GM21360 (cell line): ENCODE measurements at regions not wholly inside any gene's neighbourhood (a gene's known extent, or its start where the extent isn't known, plus 50 kb on each side); places are given as distances from the start of the nearest gene placed in this dataset.

Source experiments
- ATAC-seq: cut with Tn5 transposase; IDR thresholded peaks from one replicate; pipeline ENCODE4 v1.9.1; 2021; ENCODE audit warnings: mild to moderate bottlenecking, moderate library complexity; ENCODE audit not compliant: unreplicated experiment

- ATAC-seq, result no peak
Measured at GRCh38 chr13:72384186-72384823, 343.1 kb downstream of the MZT1 start.

DNA sequence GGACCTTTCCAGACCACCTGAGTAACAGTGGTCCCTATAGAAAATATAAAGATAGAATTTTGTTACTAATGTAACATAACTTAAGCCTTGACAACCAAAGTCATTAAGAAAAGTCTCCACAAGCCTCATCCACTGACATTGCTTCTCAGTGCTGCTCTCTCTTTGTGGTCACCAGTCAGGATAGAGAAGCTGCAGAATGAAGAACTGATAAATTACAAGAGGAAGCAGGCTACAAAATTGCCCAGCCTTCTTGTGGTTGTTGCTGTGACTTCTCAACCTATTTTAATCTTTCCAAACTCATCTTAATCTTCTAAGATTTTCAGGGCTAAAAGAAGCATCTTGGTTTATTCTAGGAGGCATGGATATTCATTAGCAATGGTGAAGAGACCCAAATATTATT lies 343.8 kb downstream of the MZT1 start:
- no peak for ATAC-seq

DNA sequence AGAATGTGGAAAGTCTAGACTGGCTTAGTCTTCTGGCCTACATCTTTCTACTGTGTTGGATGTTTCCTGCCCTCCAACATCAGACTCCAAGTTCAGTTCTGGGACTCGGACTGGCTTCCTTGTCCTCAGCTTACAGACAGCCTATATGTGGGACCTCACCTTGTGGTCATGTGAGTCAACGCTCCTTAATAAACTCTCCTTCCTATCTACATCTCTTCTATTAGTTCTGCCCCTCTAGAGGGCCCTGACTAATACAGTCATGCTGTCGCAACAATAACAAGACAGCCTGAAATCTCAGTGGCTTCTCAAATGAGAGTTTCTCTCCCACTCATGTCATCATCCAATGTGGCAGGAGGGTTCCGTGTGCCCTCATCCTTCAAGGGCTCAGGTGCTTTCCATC lies 347.8 kb downstream of the MZT1 start:
- ATAC-seq, result no peak

DNA sequence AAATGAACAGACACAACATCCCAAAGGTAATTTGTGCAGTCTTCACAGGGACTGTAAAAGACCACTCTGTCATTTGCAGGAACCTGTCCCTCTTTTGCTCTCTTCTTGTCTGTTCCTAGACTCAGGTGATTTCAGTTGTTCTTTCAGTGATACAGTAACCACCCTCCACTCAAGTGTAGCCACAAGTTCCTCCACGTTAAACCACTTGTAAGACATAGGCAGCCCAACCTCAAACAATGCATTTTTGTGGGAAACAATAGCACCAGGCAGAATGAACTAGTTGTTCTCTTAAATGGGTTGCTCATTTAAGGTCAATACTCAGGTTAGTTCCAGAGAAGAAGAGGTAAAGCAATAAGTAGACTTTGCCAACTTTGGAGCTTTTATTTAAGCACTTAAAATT lies 359.4 kb downstream of the MZT1 start:
- ATAC-seq, result no peak

GRCh38 chr13:72346716-72347115 lies 380.7 kb downstream of the MZT1 start:
- ATAC-seq, result no peak

GRCh38 chr13:72342364-72342763 lies 385.1 kb downstream of the MZT1 start:
- ATAC-seq, result no peak

GRCh38 chr13:72341904-72342303 lies 385.5 kb downstream of the MZT1 start:
- ATAC-seq, result no peak

DNA sequence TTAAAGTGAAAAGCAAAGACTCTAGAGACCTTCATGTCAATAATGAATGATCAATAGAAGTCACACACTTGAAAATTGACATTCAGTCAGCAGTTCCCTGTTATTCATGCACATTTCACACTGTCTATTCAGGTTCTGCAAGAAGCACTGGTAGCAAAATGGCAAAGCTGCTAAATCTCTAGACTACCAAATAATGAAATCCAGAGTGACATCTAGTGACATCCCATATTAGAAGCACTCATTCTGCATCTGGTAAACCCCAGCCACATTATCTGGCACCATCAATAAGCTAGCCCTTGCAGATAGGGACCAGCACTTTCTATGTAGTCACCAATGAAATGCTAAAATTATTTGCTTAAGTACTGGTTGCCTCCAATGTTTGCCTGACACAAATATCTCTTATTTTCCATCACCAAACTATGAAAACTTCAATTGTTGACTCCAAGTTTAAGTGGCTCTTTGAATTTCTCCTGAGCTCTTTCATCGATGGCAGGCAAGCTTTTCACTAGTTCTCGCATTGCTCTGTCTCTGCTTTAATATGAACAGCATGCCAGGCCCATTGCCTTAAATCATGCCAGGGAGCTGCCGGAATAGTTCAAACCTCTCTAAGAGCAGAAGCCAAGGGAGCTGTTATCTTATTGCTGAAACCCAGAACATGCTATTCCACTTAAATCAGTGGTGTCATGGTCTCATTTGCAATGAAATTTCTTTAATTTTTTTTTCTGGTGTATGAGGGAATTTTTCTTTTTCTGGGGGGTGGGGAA lies 409.9 kb downstream of the MZT1 start:
- ATAC-seq, result no peak

GRCh38 chr13:72316716-72317115 lies 410.7 kb downstream of the MZT1 start:
- ATAC-seq, result no peak

DNA sequence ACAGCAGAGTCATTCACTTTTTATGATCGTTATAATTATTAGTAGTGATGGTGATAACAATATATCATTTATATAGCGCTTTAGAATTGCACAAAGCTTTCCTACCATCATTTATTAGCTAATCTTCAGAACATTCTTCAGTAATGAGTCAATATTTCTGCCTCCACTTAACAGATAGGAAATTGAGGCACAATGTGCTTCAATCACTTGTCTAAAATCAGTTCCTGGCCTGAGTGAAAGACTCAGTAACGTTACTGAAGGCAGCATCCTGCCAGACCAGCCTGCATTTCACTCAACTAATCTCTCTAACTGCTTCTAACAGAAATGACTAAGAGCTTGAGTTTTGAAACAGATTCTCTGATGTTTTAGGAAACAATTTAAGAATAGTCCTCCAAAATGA lies 412.1 kb downstream of the MZT1 start:
- no peak for ATAC-seq

DNA sequence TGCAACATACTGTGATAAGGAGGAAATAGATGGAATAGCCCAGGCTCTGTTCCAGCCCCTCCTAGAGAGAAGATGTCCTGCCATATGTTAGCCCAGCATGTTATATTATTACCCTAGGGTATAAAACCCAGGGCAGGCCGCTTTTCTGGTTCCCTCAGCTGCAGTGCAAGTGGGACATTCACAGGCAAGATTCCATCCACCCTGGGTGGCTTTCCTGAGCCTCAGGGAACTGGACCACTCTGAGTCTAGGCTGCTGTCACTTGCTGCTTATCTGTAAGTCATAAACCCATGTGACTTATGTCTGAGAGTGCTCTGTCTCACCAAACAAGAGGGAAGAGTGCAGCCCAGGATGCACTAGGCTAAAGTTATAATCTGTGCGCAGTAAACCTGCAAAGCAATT lies 413.2 kb downstream of the MZT1 start:
- no peak for ATAC-seq

GRCh38 chr13:72313546-72313945 lies 413.9 kb downstream of the MZT1 start:
- no peak for ATAC-seq

DNA sequence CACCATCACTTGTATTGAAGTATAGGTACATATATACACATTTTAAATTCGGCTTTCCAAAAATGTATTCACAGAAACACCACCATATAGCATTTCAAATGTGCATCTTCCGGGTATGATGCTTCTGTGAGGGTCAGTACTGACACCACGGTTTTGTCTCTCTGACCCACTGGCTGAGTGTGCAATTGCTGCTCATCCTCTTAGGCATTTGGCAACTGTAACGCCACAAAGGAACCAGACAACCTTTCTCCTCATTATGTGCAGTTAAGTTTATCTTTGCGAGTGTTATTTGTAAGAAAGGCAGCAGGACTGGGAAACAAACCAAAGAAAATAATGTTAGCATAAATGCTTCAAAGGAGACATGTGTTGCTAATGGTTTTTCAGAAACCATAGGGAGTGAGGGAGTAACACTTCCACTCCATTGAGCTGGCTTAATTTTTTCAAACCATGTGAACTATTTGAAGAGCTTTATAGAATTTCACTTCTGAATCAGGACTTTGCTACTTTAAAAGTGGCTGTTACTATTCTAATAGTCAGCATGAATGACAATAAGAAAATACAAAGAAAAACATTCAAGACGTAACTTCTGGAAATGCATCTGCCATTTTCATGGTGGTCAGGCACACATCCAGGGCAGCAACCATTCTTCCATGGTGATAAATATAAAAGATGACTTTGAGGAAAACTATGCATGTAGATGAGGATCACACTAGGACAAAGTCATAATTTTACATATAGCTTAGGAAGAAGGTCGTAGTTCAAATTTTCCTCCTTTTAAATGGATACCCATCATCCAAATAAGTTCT lies 423.3 kb downstream of the MZT1 start:
- no peak for ATAC-seq

- no peak for ATAC-seq
Measured at GRCh38 chr13:72296246-72296645, 429.2 kb upstream of the DACH1 start.

GRCh38 chr13:72295153-72295552 lies 428.1 kb upstream of the DACH1 start:
- no peak for ATAC-seq

GRCh38 chr13:72293206-72293605 lies 426.2 kb upstream of the DACH1 start:
- no peak for ATAC-seq

- ATAC-seq, result no peak
Measured at GRCh38 chr13:72290962-72291681, 424.1 kb upstream of the DACH1 start.

DNA sequence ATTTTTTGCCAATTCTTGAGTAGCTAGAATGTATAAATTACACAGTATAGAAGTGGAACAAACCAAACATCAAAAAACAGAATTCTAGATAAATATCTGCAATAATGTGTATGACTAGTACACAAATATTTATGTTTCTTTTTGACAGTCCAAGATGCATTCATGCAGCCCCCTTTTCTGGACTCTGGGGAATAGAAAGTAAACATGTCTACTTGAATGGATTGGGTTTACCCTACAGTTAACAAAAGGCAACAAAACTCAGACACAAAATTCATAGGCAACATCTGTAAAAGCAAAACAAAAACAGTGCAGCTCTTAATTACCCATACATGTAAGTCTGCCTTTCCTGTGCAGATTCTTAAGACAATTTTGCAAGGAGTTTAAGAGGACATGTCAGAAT lies 419.4 kb upstream of the DACH1 start:
- ATAC-seq, result no peak

DNA sequence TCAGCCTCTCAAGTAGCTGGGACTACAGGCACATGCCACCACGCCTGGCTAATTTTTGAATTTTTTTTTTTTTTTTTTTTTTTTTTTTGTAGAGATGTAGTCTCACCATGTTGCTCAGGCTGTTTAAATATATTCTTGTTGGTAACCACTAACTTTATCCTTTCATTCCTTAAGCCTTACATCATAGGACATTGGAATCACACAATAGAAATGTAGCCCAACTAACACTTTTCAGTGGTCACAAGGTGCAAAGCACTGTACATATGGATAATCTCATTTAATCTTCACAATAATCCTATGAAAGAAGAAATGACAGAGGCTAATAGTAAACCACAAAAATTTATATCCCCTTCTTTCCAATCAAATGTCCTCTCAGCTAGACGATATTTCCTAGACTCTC lies 417.8 kb upstream of the DACH1 start:
- no peak for ATAC-seq

DNA sequence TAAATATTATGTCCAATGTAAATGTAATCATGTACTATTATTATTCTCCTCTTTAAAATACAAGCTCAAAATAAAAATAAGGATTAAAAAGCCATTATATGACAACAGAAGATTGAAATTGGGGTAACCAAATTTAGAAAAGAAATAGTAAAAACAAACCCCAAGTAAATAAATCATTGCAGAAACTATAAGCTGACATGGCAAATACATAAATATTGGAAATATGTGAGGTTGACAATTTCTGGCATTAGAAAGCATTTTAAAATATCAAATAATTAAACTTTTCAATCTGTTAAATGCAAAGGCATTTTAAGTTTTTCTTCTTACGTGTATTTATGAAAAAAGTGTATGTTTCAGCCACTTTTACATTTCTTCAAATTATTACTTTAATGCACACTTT lies 394.7 kb upstream of the DACH1 start:
- no peak for ATAC-seq

DNA sequence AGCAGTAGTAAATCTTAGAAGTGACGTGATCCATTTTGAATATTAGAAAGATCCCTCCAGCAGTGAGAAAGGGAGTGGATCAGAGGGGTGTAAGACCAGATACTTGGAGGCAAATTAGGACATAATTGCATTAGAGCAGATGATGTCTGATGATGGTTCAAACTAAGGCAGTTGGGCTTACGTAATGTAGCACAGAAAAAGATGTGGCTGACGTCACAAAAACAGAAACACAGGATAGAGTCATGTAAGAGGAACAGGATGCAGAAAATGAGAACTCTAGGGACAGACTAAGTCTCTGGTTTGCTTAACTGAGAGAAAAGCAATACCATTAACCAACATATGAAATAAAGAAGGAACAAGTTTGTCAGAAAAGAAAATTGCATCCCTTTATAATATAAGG lies 392.5 kb upstream of the DACH1 start:
- ATAC-seq, result no peak
